ENCODE measurements at regions not wholly inside any gene's neighbourhood (a gene's known extent, or its start where the extent isn't known, plus 50 kb on each side); places are given as distances from the start of the nearest gene placed in this dataset.

DNA sequence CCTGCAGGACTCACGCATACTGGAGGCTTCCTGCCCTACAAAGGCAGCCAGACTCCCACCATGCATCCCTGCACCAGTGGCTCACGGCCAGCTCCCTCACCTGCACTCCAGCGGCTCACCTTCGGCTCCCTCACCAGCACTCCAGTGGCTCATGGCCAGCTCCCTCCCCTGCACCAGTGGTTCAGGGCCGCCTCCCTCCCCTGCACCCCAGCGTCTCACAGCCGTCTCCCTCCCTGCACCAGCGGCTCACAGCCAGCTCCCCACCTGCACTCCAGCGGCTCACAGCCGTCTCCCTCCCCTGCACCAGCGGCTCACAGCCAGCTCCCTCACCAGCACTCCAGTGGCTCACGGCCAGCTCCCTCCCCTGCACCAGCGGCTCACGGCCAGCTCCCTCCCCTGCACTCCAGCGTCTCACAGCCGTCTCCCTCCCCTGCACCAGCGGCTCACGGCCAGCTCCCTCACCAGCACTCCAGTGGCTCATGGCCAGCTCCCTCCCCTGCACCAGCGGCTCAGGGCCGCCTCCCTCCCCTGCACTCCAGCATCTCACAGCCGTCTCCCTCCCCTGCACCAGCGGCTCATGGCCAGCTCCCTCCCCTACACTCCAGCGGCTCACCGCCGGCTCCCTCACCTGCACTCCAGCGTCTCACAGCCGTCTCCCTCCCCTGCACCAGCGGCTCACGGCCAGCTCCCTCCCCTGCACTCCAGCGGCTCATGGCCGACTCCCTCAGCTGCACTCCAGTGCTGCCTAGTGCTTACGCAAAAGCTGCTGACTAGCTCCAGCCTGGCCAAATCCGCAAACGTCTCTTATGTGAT is 324.5 kb downstream of the NPHP4 start:
- TF ChIP-seq CTCF (IDR thresholded peaks at IDR 0.05) (no peak), EZH2 (IDR thresholded peaks at IDR 0.05; ENCODE audit: borderline replicate concordance, insufficient read depth, low read depth, low read length, poor library complexity, severe bottlenecking) (no peak)
